ENCODE measurements at regions not wholly inside any gene's neighbourhood (a gene's known extent, or its start where the extent isn't known, plus 50 kb on each side); places are given as distances from the start of the nearest gene placed in this dataset.

- no peaks in the 10 kb centered on the region for H3K79me2 ChIP-seq (ENCODE audit: insufficient read depth, low read length)
- H3K4me3 ChIP-seq (ENCODE audit: low read depth in 1 of 2, low read length in 2 of 2) = no peak overlapping the region
- no peaks in the 10 kb centered on the region for H4K20me1 ChIP-seq (ENCODE audit: insufficient read depth, low read length)
- no peaks in the 10 kb centered on the region for H3K4me1 ChIP-seq (ENCODE audit: insufficient read depth, low read length)
- H2AFZ ChIP-seq (ENCODE audit: low read depth, low read length) = no peak overlapping the region
- no peaks in the 10 kb centered on the region for H3K27me3 ChIP-seq (ENCODE audit: insufficient read depth, low read length, poor library complexity)
- H3K9me3 ChIP-seq (ENCODE audit: insufficient read depth, low read length, severe bottlenecking) = no peaks in the 10 kb centered on the region
- no peak for ATAC-seq (ENCODE audit: insufficient read depth, low read depth)
- H3K36me3 ChIP-seq (ENCODE audit: insufficient read depth, low read length) = no peaks in the 10 kb centered on the region
- no peak overlapping the region for H3K27ac ChIP-seq (ENCODE audit: low read length)
- no peak overlapping the region for H3K4me2 ChIP-seq (ENCODE audit: insufficient read depth, low read length)
- no peak for DNase-seq
- TF ChIP-seq CTCF (IDR thresholded peaks at IDR 0.05; ENCODE audit: borderline replicate concordance, extremely low read depth, low read length, poor library complexity, severe bottlenecking) = no peak
- TF ChIP-seq EZH2 (IDR thresholded peaks at IDR 0.05; ENCODE audit: borderline replicate concordance, low read depth, low read length, severe bottlenecking) = no peak
- no peak overlapping the region for H3K9ac ChIP-seq (ENCODE audit: low read depth, low read length)
These were observed 93.0 kb upstream of the PLPPR4 start for GRCh38 chr1:99171184-99171813.

GRCh38 chr1:99173282-99173681 is 91.0 kb upstream of the PLPPR4 start:
- ATAC-seq (ENCODE audit: insufficient read depth, low read depth) = no peak
- Histone ChIP-seq H3K9ac (ENCODE audit: low read depth, low read length) (no peak overlapping the region), H3K27ac (ENCODE audit: low read length) (no peak overlapping the region), H4K20me1 (ENCODE audit: insufficient read depth, low read length) (no peaks in the 10 kb centered on the region), H3K4me1 (ENCODE audit: insufficient read depth, low read length) (no peaks in the 10 kb centered on the region), H3K4me3 (ENCODE audit: low read depth in 1 of 2, low read length in 2 of 2) (no peak overlapping the region), H3K36me3 (ENCODE audit: insufficient read depth, low read length) (no peaks in the 10 kb centered on the region), H2AFZ (ENCODE audit: low read depth, low read length) (no peak overlapping the region), H3K9me3 (ENCODE audit: insufficient read depth, low read length, severe bottlenecking) (no peaks in the 10 kb centered on the region), H3K27me3 (ENCODE audit: insufficient read depth, low read length, poor library complexity) (no peaks in the 10 kb centered on the region), H3K4me2 (ENCODE audit: insufficient read depth, low read length) (no peak overlapping the region), H3K79me2 (ENCODE audit: insufficient read depth, low read length) (no peaks in the 10 kb centered on the region)
- DNase-seq = no peak
- TF ChIP-seq EZH2 (IDR thresholded peaks at IDR 0.05; ENCODE audit: borderline replicate concordance, low read depth, low read length, severe bottlenecking) = no peak

GRCh38 chr1:99173900-99174299 is 90.4 kb upstream of the PLPPR4 start:
- DNase-seq (no peak), ATAC-seq (ENCODE audit: insufficient read depth, low read depth) (no peak)
- no peak overlapping the region for H3K27ac ChIP-seq (ENCODE audit: low read length)
- no peaks in the 10 kb centered on the region for H3K4me1 ChIP-seq (ENCODE audit: insufficient read depth, low read length)
- H4K20me1 ChIP-seq (ENCODE audit: insufficient read depth, low read length) = no peaks in the 10 kb centered on the region
- no peak for TF ChIP-seq CTCF (IDR thresholded peaks at IDR 0.05; ENCODE audit: borderline replicate concordance, extremely low read depth, low read length, poor library complexity, severe bottlenecking)
- TF ChIP-seq EZH2 (IDR thresholded peaks at IDR 0.05; ENCODE audit: borderline replicate concordance, low read depth, low read length, severe bottlenecking) = no peak
- H3K4me2 ChIP-seq (ENCODE audit: insufficient read depth, low read length) = no peak overlapping the region
- no peak overlapping the region for H2AFZ ChIP-seq (ENCODE audit: low read depth, low read length)
- no peak overlapping the region for H3K9ac ChIP-seq (ENCODE audit: low read depth, low read length)
- no peaks in the 10 kb centered on the region for H3K9me3 ChIP-seq (ENCODE audit: insufficient read depth, low read length, severe bottlenecking)
- no peaks in the 10 kb centered on the region for H3K27me3 ChIP-seq (ENCODE audit: insufficient read depth, low read length, poor library complexity)
- no peaks in the 10 kb centered on the region for H3K36me3 ChIP-seq (ENCODE audit: insufficient read depth, low read length)
- no peaks in the 10 kb centered on the region for H3K79me2 ChIP-seq (ENCODE audit: insufficient read depth, low read length)
- no peak overlapping the region for H3K4me3 ChIP-seq (ENCODE audit: low read depth in 1 of 2, low read length in 2 of 2)

GRCh38 chr1:99176753-99177152 is 87.5 kb upstream of the PLPPR4 start:
- no peaks in the 10 kb centered on the region for H3K36me3 ChIP-seq (ENCODE audit: insufficient read depth, low read length)
- ATAC-seq (ENCODE audit: insufficient read depth, low read depth) (no peak), DNase-seq (no peak)
- no peaks in the 10 kb centered on the region for H4K20me1 ChIP-seq (ENCODE audit: insufficient read depth, low read length)
- no peak overlapping the region for H3K9ac ChIP-seq (ENCODE audit: low read depth, low read length)
- H3K4me1 ChIP-seq (ENCODE audit: insufficient read depth, low read length) = 0 out of 2 replicates have a peak, but pooled peaks cover 3% of the 10 kb centered on the region
- H3K27me3 ChIP-seq (ENCODE audit: insufficient read depth, low read length, poor library complexity) = no peaks in the 10 kb centered on the region
- H3K79me2 ChIP-seq (ENCODE audit: insufficient read depth, low read length) = no peaks in the 10 kb centered on the region
- no peak overlapping the region for H2AFZ ChIP-seq (ENCODE audit: low read depth, low read length)
- TF ChIP-seq CTCF (IDR thresholded peaks at IDR 0.05; ENCODE audit: borderline replicate concordance, extremely low read depth, low read length, poor library complexity, severe bottlenecking) (no peak), EZH2 (IDR thresholded peaks at IDR 0.05; ENCODE audit: borderline replicate concordance, low read depth, low read length, severe bottlenecking) (no peak)
- H3K4me2 ChIP-seq (ENCODE audit: insufficient read depth, low read length) = no peak overlapping the region
- H3K27ac ChIP-seq (ENCODE audit: low read length) = no peak overlapping the region
- H3K4me3 ChIP-seq (ENCODE audit: low read depth in 1 of 2, low read length in 2 of 2) = no peak overlapping the region
- no peaks in the 10 kb centered on the region for H3K9me3 ChIP-seq (ENCODE audit: insufficient read depth, low read length, severe bottlenecking)
